T-helper 1 cell treated with Interleukin-12 subunit alpha and Interleukin-12 subunit beta and Interleukin-4 antibody, amounts not matched to agents 30 ng/mL and 1 ng/mL, for 36 hours (primary cell): ENCODE measurements at regions not wholly inside any gene's neighbourhood (a gene's known extent, or its start where the extent isn't known, plus 50 kb on each side); places are given as distances from the start of the nearest gene placed in this dataset.

Source experiments
- intact Hi-C: fragments of 100-400 bp; cut with micrococcal nuclease; formaldehyde crosslinking; loops from one replicate; pipeline ENCODE4 v1.15.1; 2024

DNA sequence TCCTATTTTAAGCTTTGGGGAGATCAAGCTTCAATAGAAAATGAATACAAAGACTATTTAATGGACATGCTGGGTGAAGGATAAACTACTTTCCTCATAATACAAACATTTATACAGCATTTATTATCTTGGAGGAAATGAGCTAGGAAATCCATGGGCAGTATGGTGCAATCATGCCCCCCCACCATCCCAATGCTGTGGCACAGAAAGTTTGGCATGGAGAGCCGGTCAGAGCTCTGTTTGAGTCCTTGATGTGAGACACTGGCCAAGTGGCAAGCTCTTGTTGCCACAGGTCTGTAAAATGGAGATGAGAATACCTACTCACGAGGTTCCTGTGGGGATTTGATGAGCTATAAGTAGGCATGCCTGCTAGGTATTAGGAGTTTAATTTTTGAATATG, 120.6 kb downstream of the MAB21L3 start:
- intact Hi-C loops: loop anchor here (2.0 kb wide), 1 partner anchor 93 kb away; no protein-coding TSS in a partner anchor

DNA sequence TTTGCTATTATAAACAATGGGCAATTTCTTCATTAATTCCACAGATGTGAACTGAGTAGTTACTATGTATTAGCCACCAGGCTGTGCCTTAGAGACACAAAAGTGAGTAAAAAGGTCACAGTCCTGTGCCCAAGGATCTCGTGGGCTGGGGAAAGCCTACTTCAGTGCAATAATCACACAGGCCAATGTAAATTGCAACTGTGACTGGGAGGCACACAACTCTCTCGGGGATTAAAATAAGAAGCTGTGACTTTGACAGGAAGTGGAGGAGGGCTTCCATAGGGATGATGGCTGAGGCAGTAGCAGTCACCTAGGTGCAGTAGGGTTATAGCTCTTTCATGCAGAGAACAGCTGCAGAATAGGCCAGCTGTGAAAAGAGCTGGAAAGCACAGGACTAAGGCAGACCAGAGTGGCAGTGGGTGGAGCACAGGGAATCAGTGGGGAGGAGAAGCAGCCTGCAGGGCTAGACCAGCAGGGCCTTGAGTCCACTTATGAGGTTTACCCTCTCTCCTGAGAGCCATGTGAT, 121.9 kb downstream of the MAB21L3 start:
- intact Hi-C loops: loop anchor here (1.0 to 2.0 kb wide), 2 partner anchors 94 to 252 kb away; no protein-coding TSS in a partner anchor

DNA sequence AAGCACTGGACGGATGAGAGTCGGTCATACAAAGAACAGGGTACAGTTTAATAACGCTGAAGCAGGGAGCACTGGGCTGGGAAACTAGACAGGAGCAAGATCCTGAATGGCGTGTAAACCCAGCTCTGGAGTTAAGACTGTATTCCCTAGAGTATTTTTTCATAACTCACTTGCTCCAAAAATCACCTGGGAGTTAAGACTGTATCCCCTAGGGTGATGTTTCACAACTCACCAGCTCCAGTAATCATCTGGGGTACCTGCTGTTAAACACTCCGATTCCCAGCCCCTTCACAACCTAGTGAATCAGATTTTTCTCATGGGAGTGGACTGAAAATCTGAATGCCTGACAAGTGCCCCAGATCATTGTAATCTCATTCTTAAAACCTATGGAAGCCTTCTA, 123.2 kb downstream of the MAB21L3 start:
- intact Hi-C loops: no loop called here

DNA sequence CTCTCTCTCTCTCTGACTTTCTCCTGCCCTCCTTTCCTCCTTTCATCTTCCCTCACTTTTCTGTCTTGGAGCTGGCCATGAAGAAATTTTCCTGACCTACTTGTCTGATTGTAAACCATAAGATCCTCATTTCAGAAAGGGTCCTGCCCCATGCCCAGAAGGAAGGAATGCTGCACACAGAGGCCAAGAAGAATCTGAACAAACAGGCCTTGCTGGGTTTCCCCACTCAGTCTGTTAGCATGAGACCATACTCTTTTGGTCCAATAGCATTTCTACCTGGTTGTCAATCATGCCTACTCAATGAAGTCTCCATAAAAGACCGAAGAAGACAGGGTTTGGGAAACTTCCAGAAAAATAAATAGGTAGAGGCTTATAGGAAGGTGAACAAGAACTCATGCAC, 128.7 kb downstream of the MAB21L3 start:
- intact Hi-C loops: no loop called here

DNA sequence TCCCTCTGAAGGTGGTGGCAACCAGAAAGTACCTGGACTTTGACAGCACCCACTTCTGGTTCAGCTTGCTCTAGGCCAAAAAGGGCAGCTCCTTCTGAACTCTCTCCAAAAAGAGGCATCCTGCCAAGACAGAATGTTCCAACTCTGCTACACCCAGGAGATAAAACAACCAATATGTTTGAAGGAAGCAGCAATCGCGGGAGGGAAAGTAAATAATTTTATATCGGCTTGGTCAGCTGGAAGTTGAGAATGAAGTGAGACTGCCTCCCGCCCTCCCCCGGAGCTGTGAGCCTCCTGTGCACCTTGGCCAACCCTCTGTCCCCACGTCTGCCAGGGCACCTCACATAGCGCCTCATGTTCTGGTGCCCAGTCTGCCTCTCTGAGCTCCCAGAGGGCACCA, 130.3 kb upstream of the ATP1A1 start:
- intact Hi-C loops: no loop called here

DNA sequence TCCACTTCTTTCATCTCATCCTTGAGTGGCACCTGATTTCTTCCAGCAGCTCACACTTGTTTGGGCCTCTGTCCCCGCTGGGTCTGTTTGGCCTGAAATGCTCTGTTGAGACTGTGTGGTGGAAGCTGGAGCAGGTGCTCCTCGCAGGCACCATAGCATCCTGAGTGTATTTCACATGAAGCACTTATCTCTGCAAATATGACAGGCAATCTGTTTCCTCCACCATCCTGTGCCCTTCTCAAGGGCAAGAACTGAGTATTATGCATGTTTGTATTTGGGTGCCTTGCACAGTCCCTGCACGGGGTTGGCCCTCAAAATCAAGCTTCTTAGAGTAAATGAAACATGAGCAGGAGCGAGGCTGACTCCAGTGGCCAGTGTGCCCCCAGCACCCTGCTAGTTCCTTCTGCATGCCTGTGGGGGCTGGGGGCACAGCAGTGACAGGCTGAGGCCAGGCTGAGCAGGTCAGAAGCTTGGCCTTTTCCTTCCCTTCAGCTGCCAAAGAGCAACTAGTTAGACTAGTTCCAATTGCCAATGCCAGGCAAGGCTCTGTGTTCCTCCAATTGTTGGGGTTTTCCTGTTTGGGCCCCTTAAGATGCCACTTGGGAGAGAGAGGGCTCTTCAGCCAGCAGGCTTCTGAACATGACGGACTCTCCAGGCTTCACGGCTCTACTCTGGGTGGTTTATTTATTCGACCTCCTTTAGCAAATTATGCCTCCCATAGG, 129.6 kb upstream of the ATP1A1 start:
- intact Hi-C loops: no loop called here

DNA sequence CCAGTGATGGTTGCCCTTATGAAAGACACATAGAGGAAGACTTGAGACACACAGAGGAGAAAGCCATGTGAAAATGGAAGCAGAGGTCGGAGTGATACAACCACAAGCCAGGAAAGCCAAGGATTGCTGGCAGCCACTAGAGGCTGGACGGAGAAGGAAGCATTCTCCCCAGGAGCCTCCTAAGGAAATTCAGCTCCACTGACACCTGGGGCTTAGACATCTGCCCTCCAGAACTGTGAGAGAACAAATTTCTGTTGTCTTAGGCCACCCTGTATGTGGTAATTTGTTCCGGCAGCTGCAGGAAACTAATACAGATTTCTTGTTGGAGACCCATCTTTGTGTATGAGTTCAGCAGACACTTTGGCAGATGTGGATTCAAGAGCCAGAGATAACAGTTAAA, 126.9 kb upstream of the ATP1A1 start:
- intact Hi-C loops: no loop called here

DNA sequence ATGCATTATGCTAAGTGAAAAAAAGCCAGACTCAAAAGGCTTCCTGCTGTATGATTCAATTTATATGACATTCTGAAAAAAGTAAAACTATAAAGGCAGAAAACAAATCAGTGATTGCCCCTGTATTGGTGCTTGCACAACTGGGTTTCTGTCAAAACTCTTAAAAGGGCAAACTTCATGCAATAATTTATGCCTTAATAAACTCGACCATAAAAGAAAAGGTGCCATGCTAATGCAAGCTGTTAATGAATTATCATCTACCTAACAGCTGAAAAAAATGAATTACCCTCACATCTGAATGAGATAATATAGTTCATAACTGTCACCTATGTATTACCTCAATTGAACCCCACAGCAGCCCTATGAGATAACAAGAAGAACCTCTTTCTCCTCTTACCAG, 120.8 kb upstream of the ATP1A1 start:
- intact Hi-C loops: no loop called here

DNA sequence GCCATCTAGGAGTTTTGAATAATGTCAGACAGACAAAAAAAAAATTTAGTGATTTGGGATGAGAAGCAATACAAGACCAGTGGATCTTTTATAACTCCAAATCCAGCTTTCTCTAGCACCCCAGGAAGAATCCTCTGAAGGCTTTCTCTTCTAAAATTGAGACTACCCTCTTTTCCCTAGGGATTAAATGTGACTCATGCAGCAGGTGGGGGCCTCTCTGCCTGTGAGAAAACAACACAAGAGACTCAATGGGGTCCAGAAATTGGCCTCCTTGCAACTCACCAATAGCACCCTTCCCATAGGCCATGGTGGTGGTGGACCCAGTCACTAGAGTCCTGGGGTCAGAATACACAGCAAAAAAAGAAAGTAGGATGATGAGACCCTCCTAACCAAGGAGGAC, 120.3 kb upstream of the ATP1A1 start:
- intact Hi-C loops: no loop called here

DNA sequence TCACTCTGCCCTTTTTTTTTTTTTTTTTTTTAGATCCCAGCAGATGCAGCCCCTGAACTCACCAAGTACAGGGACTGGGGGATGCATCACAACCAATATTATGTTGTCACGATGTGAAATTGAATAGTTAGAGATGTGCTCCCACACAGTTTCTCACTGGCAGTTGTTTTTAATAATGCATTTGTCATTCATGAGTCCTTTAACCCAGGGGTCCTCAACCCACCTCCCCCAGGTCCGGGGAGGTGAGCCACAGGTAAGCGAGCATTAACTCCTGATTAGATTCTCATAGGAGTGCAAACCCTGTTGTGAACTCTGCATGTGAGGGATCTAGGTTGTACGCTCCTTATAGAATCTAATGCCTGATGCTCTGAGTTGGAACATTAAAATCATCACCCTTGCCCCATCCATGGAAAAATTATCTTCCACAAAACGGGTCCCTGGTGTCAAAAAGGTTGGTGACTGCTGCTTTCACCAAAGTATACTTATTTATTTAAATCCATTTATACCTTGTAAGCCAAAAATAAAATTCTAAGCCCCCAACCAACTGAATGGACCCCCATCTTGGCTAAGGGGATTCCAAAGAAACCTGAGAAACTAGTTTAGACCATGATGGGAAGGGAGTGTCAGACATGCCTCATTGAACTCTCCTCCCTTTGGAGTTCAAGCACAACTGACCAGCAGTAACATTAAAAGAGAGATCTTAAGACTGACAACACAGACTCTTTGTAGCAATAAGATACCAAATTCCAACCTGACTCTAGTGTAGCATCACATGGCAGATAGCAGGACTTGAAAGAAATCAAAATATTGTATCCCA, 119.3 kb upstream of the ATP1A1 start:
- intact Hi-C loops: no loop called here

DNA sequence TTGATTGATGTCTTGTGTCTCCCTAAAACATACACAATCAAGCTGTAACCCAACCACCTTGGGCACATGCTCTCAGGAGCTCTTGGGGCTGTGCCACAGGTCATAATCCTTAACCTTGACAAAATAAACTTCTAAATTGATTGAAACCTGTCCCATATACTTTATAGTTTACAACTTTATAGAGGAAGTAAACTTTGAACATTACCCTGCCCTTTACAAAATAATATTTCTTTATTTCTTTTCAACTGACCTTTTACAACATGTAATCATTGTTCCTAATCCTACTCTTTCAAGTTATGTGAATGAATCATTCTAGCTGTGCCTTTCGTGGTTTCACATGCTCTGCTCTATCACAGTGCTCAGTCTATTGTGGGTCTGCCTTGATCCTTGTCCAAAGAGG, 118.3 kb upstream of the ATP1A1 start:
- intact Hi-C loops: no loop called here

DNA sequence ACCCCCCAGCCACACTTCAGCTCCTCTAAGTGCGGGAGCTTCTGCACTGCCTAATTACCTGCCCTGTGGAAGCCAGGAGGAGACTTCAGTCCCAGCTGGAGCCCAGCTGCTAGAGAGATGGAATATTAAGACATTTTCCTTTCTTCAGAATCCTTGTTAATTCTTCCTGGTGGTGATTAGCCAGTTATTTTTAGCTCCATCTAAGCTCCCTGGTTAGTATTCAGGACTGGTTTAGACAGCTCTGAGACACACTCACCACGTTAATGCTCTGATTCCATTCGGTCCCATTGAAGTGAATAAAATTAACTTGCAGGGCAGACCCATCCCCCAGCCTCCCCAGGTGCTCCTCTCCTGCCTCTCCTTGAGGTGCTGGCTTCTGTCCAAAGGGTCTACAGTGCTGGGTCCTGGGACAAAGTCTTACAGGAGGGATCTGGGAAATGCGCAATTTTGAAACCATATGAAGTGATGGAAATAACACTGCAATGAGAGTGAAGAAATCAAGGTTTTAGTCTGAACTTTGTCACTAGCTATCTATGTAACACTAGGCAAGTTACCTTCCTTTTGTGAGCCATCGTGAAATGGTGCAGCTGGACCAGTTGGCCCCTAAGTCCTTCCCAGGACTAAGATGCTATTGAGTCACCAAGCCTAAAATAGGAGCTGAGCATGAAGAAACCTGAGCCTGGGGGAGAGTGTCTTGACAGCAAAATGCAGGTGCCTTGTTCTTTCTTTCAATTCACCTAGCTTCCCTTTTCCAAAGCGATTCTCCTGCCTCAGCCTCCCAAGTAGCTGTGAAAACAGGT, 117.4 kb upstream of the ATP1A1 start:
- intact Hi-C loops: no loop called here

DNA sequence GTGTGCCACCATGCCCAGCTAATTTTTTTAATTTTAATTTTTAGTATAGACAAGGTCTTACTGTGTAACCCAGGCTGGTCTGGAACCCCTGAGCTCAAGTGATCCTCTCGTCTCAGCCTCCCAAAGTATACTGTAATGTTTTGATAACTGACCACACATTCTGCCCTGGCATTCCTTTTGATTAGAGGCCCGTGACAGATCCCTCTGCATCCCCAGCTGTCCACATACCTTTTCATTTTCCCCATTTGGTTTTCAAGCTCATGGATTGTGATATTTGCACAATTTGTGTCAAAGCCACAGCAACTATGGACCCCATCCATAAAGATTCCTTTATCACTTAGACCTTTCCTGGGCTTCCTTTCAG, 116.8 kb upstream of the ATP1A1 start:
- intact Hi-C loops: no loop called here

DNA sequence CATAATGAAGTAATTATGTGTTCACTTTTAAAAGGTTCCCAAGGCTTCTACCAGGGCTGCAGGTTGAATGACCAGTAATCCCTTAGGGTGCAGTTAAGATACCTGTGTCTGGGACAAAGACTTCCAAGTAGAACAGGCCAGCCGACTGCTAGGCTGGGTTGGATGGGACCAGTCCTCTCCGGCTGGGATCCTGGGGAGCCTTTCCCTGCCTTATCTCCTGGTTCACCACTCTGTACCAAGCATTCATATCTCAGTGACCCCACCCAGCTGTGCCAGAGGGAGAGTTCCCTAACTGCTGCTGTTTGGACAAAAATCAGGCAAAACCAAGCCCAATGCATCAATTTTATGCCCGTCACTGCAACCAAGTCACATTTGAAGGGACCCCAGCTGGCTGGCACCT, 116.2 kb upstream of the ATP1A1 start:
- intact Hi-C loops: no loop called here

DNA sequence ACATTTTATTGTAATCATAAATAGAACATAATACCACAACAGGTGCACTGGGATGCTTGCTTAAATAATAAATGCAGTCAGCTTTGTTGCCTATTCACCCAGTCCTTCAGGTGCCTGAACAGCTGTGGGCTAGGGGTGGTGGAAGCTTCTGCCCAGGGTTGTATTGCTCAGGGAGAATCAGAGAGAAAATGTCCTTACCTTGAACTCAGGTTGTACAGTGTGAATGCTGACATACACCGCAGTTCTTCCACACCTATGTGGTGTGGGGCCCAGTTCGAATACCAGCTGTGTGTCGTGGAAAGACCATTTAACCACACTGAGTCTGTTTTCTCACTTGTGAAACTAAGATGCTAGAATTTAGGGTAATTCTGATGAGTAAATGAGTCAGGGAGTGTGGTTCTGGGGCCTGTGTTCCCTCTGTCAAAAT, 115.7 kb upstream of the ATP1A1 start:
- intact Hi-C loops: no loop called here

DNA sequence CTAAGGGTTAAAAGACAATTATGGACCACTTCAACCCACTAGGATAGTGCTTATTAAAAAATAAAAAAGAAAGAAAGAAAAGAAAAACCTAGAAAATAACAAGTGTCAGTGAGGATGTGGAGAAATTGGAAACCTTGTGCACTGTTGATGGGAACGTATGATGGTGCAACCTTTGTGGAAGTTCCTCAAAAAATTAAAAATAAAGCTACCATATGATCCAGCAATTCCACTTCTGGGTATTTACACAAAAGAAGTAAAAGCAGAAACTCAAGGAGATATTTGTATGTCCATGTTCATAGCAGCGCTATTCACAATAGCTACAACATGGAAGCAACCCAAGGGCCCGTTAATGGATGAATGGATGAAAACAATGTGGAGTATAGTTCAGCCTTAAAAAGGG, 115.2 kb upstream of the ATP1A1 start:
- intact Hi-C loops: no loop called here

DNA sequence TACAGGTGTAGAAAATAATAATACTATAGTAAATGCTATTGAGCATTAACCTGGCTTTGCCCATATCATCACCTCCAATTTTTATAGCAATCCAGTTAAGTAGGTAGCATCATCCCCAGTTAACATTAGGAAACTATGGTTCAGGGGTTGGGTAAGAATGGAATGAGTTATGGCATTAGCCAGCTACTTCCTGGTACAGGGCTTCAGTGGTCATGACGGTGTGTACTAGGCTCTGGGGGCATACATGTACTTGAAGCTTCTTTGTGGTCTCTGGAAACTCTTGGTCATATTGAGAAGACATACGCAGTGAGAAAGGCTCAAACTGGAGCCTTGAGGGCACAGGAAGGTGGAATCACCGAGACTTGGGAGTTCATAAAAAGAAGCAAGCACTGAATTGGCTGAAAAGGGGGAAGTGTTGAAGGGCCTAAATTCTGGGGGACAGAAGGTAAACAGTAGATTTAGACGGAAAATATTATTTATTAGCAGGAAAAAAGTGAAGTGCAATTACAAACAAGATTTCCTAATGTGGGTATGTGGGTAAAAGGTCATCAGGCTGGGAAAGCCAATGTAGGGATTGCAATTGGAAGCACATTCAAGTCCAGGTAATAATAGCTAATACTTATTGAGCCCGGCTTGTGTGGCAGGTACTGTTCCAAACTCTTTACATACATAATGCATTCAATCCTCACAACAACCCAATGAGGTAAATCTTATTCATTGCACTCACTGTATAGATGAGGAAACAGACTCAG, 114.2 kb upstream of the ATP1A1 start:
- intact Hi-C loops: no loop called here

DNA sequence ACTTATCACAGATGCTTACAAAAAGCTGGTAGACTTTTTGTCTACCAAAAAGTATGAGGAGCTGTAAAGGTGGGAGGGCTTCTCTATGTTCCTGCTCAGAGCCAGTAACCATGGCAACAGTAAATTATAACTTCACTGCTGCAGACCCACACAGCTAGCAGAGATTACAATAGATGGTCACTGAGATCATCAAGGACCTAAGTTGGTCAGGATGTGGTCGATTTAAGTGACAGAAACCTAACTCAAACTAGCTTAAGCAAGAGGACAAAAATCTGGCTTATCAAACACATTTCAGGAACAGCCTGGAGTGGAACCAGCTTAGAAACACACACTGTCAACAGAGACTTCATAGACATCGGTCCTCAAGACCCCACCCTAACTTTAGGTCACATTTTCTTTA, 113.4 kb upstream of the ATP1A1 start:
- intact Hi-C loops: no loop called here

DNA sequence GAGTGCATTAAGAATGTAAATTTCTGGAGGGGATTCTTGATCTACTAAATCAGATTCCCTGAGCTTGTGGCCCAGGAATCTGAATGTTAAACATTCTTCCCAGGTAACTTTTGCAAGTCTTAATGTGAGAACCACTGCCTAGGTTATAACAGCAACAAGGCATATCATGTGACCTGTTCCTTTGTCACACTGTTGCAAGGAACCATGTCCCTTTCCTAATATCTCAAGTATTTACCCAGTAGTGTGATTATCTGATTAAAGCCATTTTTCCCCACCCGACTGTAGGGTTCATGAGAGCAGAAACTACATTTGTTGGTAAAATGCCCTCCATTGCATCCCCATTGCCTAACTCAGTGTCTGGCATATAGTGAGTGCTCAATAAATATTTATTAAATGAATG, 112.9 kb upstream of the ATP1A1 start:
- intact Hi-C loops: no loop called here

DNA sequence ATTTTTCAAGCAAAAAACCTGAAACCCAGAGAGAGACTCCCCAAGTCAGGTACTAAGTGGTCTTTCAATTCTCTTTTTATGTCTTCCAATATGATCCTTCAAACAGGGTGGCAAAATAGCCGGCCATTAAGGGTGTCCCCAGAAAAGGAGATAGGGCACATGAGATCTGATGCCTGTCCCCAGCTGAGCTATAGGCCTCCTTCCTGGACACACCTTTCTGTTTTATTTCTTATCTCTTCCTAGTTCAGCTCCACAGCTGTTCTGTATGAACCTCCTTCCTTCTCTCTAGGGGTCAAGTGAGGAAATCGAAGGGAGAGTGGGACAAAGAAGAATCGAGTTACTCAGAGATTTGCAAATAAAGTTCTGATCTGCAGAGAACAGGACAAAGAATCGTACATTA, 112.4 kb upstream of the ATP1A1 start:
- intact Hi-C loops: no loop called here

DNA sequence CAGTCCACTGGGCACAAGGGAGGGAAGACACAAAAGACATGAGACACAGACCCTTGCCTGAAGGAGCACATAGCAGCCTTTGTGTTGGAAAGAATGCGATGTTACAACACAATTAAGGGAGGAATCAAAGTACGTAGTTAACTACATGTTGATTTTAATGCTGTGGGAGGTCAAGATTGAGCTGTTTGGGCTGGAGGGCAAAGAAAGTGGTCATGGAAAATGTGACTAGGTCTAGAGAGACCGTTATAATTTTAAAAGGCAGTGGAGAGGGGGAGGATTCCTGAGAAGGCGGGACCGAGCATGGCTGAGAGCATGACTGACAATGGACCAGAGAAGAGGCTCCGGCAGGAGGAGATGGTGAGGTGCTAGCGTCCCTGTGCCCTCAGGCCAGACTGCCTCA, 111.8 kb upstream of the ATP1A1 start:
- intact Hi-C loops: no loop called here
